ENCODE measurements at regions not wholly inside any gene's neighbourhood (a gene's known extent, or its start where the extent isn't known, plus 50 kb on each side); places are given as distances from the start of the nearest gene placed in this dataset.

GRCh38 chr5:124619121-124619520 lies 127.3 kb downstream of the ZNF608 start:
- Histone ChIP-seq H3K27ac (ENCODE audit: low read depth, low read length, poor library complexity, severe bottlenecking) (no peak overlapping the region), H3K27me3 (replicated peaks; ENCODE audit: insufficient read depth, low read depth, low read length, poor library complexity) (no peaks in the 10 kb centered on the region), H3K9me3 (ENCODE audit: low read depth, low read length, poor library complexity, severe bottlenecking) (no peaks in the 10 kb centered on the region), H3K4me1 (ENCODE audit: insufficient read depth, low read length, poor library complexity, severe bottlenecking) (peaks cover 5% of the 10 kb centered on the region), H3K36me3 (ENCODE audit: insufficient read depth, low read length, poor library complexity, severe bottlenecking) (no peaks in the 10 kb centered on the region), H3K4me3 (ENCODE audit: low read depth, low read length, poor library complexity, severe bottlenecking) (no peak overlapping the region)
- ChIA-PET POLR2A (ENCODE audit: low non-redundant PET) (no interaction called here), CTCF (no interaction called here)
- TF ChIP-seq CTCF (conservative IDR thresholded peaks at IDR 0.05; ENCODE audit: low read depth, low read length) (no peak), EZH2 (IDR thresholded peaks at IDR 0.05; ENCODE audit: borderline replicate concordance, low read depth, low read length, poor library complexity, severe bottlenecking) (no peak)
- DNase-seq (ENCODE audit: low spot score), result no peak
- no TSS peak for BruUV-seq (replicated peaks)
- intact Hi-C loops (cut with micrococcal nuclease; ENCODE audit: unreplicated experiment), result no loop called here

- no peak for DNase-seq (ENCODE audit: low spot score)
- ChIA-PET POLR2A (ENCODE audit: low non-redundant PET) (no interaction called here), CTCF (no interaction called here)
- TF ChIP-seq EZH2 (IDR thresholded peaks at IDR 0.05; ENCODE audit: borderline replicate concordance, low read depth, low read length, poor library complexity, severe bottlenecking) (no peak), CTCF (conservative IDR thresholded peaks at IDR 0.05; ENCODE audit: low read depth, low read length) (no peak)
- Histone ChIP-seq H3K27ac (ENCODE audit: low read depth, low read length, poor library complexity, severe bottlenecking) (no peak overlapping the region), H3K36me3 (ENCODE audit: insufficient read depth, low read length, poor library complexity, severe bottlenecking) (no peaks in the 10 kb centered on the region), H3K27me3 (replicated peaks; ENCODE audit: insufficient read depth, low read depth, low read length, poor library complexity) (no peaks in the 10 kb centered on the region), H3K4me1 (ENCODE audit: insufficient read depth, low read length, poor library complexity, severe bottlenecking) (peaks cover 1% of the 10 kb centered on the region), H3K4me3 (ENCODE audit: low read depth, low read length, poor library complexity, severe bottlenecking) (no peak overlapping the region), H3K9me3 (ENCODE audit: low read depth, low read length, poor library complexity, severe bottlenecking) (no peaks in the 10 kb centered on the region)
- BruUV-seq (replicated peaks), result no TSS peak
- intact Hi-C loops (cut with micrococcal nuclease; ENCODE audit: unreplicated experiment), result no loop called here
Observed at GRCh38 chr5:124617787-124618186, 128.7 kb downstream of the ZNF608 start.

- no peak overlapping the region for H3K4me3 ChIP-seq (ENCODE audit: low read depth, low read length, poor library complexity, severe bottlenecking)
- intact Hi-C loops (cut with micrococcal nuclease; ENCODE audit: unreplicated experiment), result no loop called here
- H3K9me3 ChIP-seq (ENCODE audit: low read depth, low read length, poor library complexity, severe bottlenecking), result no peaks in the 10 kb centered on the region
- H3K27ac ChIP-seq (ENCODE audit: low read depth, low read length, poor library complexity, severe bottlenecking), result no peak overlapping the region
- H3K4me1 ChIP-seq (ENCODE audit: insufficient read depth, low read length, poor library complexity, severe bottlenecking), result no peaks in the 10 kb centered on the region
- no TSS peak for BruUV-seq (replicated peaks)
- H3K27me3 ChIP-seq (replicated peaks; ENCODE audit: insufficient read depth, low read depth, low read length, poor library complexity), result no peaks in the 10 kb centered on the region
- TF ChIP-seq CTCF (conservative IDR thresholded peaks at IDR 0.05; ENCODE audit: low read depth, low read length), result no peak
- ChIA-PET POLR2A (ENCODE audit: low non-redundant PET) (no interaction called here), CTCF (no interaction called here)
- DNase-seq (ENCODE audit: low spot score), result no peak
- H3K36me3 ChIP-seq (ENCODE audit: insufficient read depth, low read length, poor library complexity, severe bottlenecking), result no peaks in the 10 kb centered on the region
Observed at GRCh38 chr5:124614836-124615385, 131.5 kb downstream of the ZNF608 start.
